Left renal pelvis (tissue), 4 donors: ENCODE measurements at regions not wholly inside any gene's neighbourhood (a gene's known extent, or its start where the extent isn't known, plus 50 kb on each side); places are given as distances from the start of the nearest gene placed in this dataset.

ENCODE experiments used
- DNase-seq, 4 donors: peaks; one replicate each; pipeline ENCODE4 v3.0.0-alpha.2; 2013; ENCODE audit warnings: low read depth in 4 of 4, low spot score in 3 of 4

- DNase-seq: no peak
Observed at GRCh38 chr5:165086465-165086864, 1581.0 kb downstream of the MAT2B start.

- DNase-seq: no peak
Observed at GRCh38 chr5:165094782-165095181, 1589.4 kb downstream of the MAT2B start.

GRCh38 chr5:165101709-165102108 lies 1596.3 kb downstream of the MAT2B start:
- DNase-seq: no peak

GRCh38 chr5:165104611-165105010 lies 1599.2 kb downstream of the MAT2B start:
- no peak for DNase-seq

GRCh38 chr5:165108809-165109208 lies 1603.4 kb downstream of the MAT2B start:
- no peak for DNase-seq

GRCh38 chr5:165119175-165119574 lies 1613.8 kb downstream of the MAT2B start:
- no peak for DNase-seq

- no peak for DNase-seq
Observed at GRCh38 chr5:165126598-165126997, 1621.2 kb downstream of the MAT2B start.

- DNase-seq: no peak
Observed at GRCh38 chr5:165127941-165128340, 1622.5 kb downstream of the MAT2B start.

- no peak for DNase-seq
Observed at GRCh38 chr5:165130656-165131055, 1625.2 kb downstream of the MAT2B start.

GRCh38 chr5:165134155-165134554 lies 1628.7 kb downstream of the MAT2B start:
- DNase-seq: no peak

- no peak for DNase-seq
Observed at GRCh38 chr5:165135565-165135964, 1630.1 kb downstream of the MAT2B start.

- no peak for DNase-seq
Observed at GRCh38 chr5:165137701-165138100, 1632.3 kb downstream of the MAT2B start.

GRCh38 chr5:165138236-165138635 lies 1632.8 kb downstream of the MAT2B start:
- no peak for DNase-seq

GRCh38 chr5:165139262-165139661 lies 1633.8 kb downstream of the MAT2B start:
- DNase-seq: no peak

- DNase-seq: no peak
Observed at GRCh38 chr5:165139721-165140120, 1634.3 kb downstream of the MAT2B start.

GRCh38 chr5:165143741-165144140 lies 1638.3 kb downstream of the MAT2B start:
- DNase-seq: no peak

GRCh38 chr5:165149431-165149830 lies 1644.0 kb downstream of the MAT2B start:
- no peak for DNase-seq

GRCh38 chr5:165152058-165152457 lies 1646.6 kb downstream of the MAT2B start:
- no peak for DNase-seq

- no peak for DNase-seq
Observed at GRCh38 chr5:165157219-165157618, 1651.8 kb downstream of the MAT2B start.

- DNase-seq: no peak
Observed at GRCh38 chr5:165161204-165161603, 1655.8 kb downstream of the MAT2B start.

- no peak for DNase-seq
Observed at GRCh38 chr5:165163861-165164260, 1658.4 kb downstream of the MAT2B start.

GRCh38 chr5:165173651-165174050 lies 1668.2 kb downstream of the MAT2B start:
- no peak for DNase-seq

GRCh38 chr5:165175041-165175440 lies 1669.6 kb downstream of the MAT2B start:
- DNase-seq: no peak

- DNase-seq: no peak
Observed at GRCh38 chr5:165184183-165184582, 1678.8 kb downstream of the MAT2B start.
